Nephron progenitor cell (in vitro differentiated cells): ENCODE measurements at regions not wholly inside any gene's neighbourhood (a gene's known extent, or its start where the extent isn't known, plus 50 kb on each side); places are given as distances from the start of the nearest gene placed in this dataset.

Source experiments
- DNase-seq: peaks from one replicate; pipeline ENCODE4 v3.0.0; 2021
- H3K27ac Mint-ChIP-seq: 2 replicates; pipeline ENCODE4 v1.8.0; 2021; ENCODE audit warnings: mild to moderate bottlenecking, moderate library complexity, mixed read lengths
- H3K27me3 Mint-ChIP-seq: 2 replicates; pipeline ENCODE4 v1.8.0; 2021; ENCODE audit warnings: mild to moderate bottlenecking, low read depth, mixed read lengths; ENCODE audit not compliant: poor library complexity
- H3K36me3 Mint-ChIP-seq: 2 replicates; pipeline ENCODE4 v1.8.0; 2021; ENCODE audit warnings: low read depth, mixed read lengths
- H3K4me1 Mint-ChIP-seq: 2 replicates; pipeline ENCODE4 v1.8.0; 2021; ENCODE audit warnings: mixed read lengths
- H3K4me3 Mint-ChIP-seq: 2 replicates; pipeline ENCODE4 v1.8.0; 2021; ENCODE audit warnings: mild to moderate bottlenecking, moderate library complexity, mixed read lengths
- H3K9me3 Mint-ChIP-seq: 2 replicates; pipeline ENCODE4 v1.8.0; 2021; ENCODE audit warnings: mild to moderate bottlenecking, moderate library complexity, mixed read lengths
- TF ChIP-seq, protein P1 (sequence below): fragments of 200-600 bp; sonication (generic); IDR thresholded peaks from 2 replicates; pipeline ENCODE4 v1.5.0; 2021; ENCODE audit warnings: antibody characterized with exemption

DNA sequence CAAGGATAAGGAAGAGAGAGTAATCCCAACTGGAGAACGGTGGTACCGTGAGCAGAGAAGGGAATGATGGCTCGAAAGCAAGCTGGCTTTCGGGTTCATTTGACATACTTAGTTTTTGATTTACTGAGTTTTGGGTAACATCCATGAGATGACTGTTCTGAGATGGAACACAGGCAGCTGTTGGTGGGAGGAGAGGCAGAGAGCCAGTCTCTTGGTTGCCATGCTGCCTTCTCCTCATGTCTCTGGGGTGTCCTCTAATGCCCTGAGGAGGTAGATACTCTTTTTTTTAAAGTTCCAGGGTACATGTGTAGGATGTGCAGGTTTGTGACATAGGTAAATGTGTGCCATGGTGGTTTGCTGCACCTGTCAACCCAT is 76.4 kb upstream of the NRP1 start:
- DNase-seq: no peak
- Mint-ChIP-seq H3K27me3 (no peaks in the 10 kb centered on the region), H3K4me1 (peaks cover 20% of the 10 kb centered on the region), H3K27ac (no peak overlapping the region), H3K36me3 (no peaks in the 10 kb centered on the region), H3K4me3 (no peak overlapping the region), H3K9me3 (no peaks in the 10 kb centered on the region)
- TF ChIP-seq, protein P1, sequence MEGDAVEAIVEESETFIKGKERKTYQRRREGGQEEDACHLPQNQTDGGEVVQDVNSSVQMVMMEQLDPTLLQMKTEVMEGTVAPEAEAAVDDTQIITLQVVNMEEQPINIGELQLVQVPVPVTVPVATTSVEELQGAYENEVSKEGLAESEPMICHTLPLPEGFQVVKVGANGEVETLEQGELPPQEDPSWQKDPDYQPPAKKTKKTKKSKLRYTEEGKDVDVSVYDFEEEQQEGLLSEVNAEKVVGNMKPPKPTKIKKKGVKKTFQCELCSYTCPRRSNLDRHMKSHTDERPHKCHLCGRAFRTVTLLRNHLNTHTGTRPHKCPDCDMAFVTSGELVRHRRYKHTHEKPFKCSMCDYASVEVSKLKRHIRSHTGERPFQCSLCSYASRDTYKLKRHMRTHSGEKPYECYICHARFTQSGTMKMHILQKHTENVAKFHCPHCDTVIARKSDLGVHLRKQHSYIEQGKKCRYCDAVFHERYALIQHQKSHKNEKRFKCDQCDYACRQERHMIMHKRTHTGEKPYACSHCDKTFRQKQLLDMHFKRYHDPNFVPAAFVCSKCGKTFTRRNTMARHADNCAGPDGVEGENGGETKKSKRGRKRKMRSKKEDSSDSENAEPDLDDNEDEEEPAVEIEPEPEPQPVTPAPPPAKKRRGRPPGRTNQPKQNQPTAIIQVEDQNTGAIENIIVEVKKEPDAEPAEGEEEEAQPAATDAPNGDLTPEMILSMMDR: no peak

DNA sequence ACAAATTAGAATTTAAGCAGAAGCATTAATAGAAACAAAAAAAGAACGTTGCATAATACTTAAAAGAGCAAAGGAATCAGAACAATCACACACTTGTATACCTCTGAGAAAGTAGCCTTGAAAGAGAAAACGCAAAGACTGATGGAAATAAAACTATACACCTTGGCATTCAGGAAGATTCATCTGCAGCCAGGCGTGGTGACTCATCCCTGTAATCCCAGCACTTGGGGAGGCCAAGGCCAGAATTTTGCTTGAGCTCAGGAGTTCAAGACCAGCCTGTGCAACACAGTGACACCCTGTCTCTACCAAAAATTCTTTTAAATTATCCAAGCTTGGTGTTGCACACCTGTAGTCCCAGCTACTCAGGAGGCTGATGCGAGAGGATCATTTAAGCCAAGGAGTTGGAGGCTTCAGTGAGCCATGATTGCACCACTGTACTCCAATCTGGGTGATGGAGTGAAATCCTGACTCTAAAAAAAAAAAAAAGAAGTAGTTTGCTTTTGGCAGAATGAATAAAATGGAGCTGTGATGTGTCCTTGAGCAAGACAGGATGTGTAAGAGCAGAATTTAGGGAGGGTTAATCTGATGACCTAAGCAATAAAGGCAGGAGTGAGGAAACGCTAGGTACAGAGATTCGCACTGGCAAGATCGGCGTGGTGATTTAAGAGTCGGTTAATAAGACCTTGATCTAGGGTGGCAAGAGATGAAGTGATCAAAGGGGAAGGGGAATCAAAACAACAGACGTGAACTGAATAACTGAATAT is 75.8 kb upstream of the NRP1 start:
- TF ChIP-seq, protein P1: no peak
- no peak overlapping the region for H3K27ac Mint-ChIP-seq
- no peaks in the 10 kb centered on the region for H3K9me3 Mint-ChIP-seq
- no peaks in the 10 kb centered on the region for H3K27me3 Mint-ChIP-seq
- peaks cover 20% of the 10 kb centered on the region for H3K4me1 Mint-ChIP-seq
- no peak overlapping the region for H3K4me3 Mint-ChIP-seq
- H3K36me3 Mint-ChIP-seq: no peaks in the 10 kb centered on the region
- no peak for DNase-seq

DNA sequence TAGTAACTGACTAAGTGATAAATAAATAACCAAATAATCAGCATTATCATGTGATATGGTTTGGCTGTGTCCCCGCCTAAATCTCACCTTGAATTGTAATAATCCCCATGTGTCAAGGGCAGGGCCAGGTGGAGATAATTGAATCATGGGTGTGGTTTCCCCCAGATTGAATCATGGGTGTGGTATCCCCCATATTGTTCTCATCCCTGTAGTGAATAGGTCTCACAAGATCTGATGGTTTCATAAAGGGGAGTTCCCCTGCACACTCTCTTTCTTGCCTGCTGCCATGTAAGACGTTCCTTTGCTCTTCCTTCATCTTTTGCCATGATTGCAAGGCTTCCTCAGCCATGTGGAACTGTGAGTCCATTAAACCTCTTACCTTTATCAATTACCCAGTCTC is 72.1 kb upstream of the NRP1 start:
- H3K27ac Mint-ChIP-seq: no peak overlapping the region
- H3K4me1 Mint-ChIP-seq: no peaks in the 10 kb centered on the region
- H3K4me3 Mint-ChIP-seq: no peak overlapping the region
- no peaks in the 10 kb centered on the region for H3K9me3 Mint-ChIP-seq
- TF ChIP-seq, protein P1: no peak
- no peak for DNase-seq
- no peaks in the 10 kb centered on the region for H3K27me3 Mint-ChIP-seq
- no peaks in the 10 kb centered on the region for H3K36me3 Mint-ChIP-seq

DNA sequence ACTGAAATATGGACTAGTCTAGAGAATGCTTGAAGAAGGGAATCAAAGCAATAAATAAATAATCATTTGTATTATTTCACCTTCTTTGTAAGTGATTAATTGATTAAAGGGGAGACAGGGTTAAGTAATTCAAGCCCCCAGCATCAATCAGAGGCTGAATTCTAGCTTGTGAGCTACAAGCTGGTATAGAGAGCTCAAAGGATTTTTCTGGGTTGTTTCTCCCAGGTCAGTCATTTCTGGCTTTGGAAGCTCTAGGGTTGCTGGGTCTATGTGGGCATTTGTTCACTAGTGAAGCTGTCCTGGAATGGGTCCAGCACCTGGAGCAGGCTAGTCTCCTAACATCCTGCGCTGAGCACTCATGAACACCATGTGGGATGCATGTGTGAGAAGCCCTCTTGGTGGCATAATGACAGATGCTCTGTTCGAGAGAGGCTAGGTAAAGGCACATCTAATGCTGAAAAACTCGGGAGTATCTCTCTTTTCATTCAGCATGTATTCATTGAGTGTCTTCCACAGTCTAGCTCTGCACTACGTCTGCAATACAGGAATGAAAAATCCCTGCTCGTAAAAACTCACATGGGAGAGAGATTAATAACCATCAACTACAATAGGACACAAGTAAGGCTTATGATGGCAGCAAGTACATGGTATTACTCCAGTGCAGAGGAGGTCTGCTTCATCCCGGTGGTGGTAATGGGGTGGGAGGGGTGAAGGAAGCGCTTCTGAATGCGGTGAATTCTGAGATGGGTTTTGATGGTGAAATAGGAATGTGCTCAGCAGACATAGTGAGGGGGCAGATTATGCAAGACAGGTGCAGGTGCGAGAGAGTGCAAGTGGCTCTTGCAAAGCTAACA is 68.0 kb upstream of the NRP1 start:
- TF ChIP-seq, protein P1: no peak
- Mint-ChIP-seq H3K4me1 (no peaks in the 10 kb centered on the region), H3K4me3 (no peak overlapping the region), H3K27ac (no peak overlapping the region), H3K9me3 (peaks cover 13% of the 10 kb centered on the region), H3K27me3 (peaks cover under 1% of the 10 kb centered on the region), H3K36me3 (peaks cover 11% of the 10 kb centered on the region)
- no peak for DNase-seq

DNA sequence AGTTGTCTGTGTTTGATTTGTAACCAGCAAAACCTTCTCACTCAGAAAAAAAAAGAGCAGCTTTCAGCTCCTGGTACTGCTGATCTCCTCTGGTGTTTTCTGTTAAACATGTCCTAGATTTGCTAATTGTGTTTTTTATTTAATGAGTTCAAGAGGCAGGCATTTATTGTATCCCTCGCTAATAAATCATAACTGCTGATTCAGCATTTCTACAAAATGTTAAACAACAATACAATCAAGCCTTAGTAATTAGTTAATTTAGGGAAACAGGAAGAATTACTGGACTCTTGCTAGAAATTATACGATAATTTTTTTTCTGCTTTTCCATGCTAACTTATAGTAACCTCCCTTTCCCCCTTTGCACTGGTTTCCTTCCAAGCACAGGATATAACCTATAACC is 66.8 kb upstream of the NRP1 start:
- Mint-ChIP-seq H3K27me3 (peaks cover 3% of the 10 kb centered on the region), H3K4me1 (no peaks in the 10 kb centered on the region), H3K36me3 (peaks cover 17% of the 10 kb centered on the region), H3K4me3 (no peak overlapping the region), H3K9me3 (peaks cover 25% of the 10 kb centered on the region), H3K27ac (no peak overlapping the region)
- DNase-seq: no peak
- TF ChIP-seq, protein P1: no peak
